ENCODE measurements at regions not wholly inside any gene's neighbourhood (a gene's known extent, or its start where the extent isn't known, plus 50 kb on each side); places are given as distances from the start of the nearest gene placed in this dataset.

GRCh38 chr22:27212617-27213177 lies 555.3 kb downstream of the MIAT start:
- no peak for DNase-seq

GRCh38 chr22:27213294-27213693 lies 555.9 kb downstream of the MIAT start:
- DNase-seq: no peak

- DNase-seq: no peak
Measured at GRCh38 chr22:27213766-27214581, 556.6 kb downstream of the MIAT start.

GRCh38 chr22:27214691-27215090 lies 557.3 kb downstream of the MIAT start:
- DNase-seq: no peak

GRCh38 chr22:27215871-27216270 lies 558.5 kb downstream of the MIAT start:
- DNase-seq: no peak

- DNase-seq: no peak
Measured at GRCh38 chr22:27216444-27216843, 559.1 kb downstream of the MIAT start.

GRCh38 chr22:27217154-27217553 lies 559.8 kb downstream of the MIAT start:
- no peak for DNase-seq

- DNase-seq: no peak
Measured at GRCh38 chr22:27218012-27218920, 560.9 kb downstream of the MIAT start.

- no peak for DNase-seq
Measured at GRCh38 chr22:27219036-27219435, 561.6 kb downstream of the MIAT start.

GRCh38 chr22:27220339-27220738 lies 563.0 kb downstream of the MIAT start:
- no peak for DNase-seq

- no peak for DNase-seq
Measured at GRCh38 chr22:27222178-27222577, 564.8 kb downstream of the MIAT start.

GRCh38 chr22:27223317-27224177 lies 566.2 kb downstream of the MIAT start:
- DNase-seq: no peak

GRCh38 chr22:27224485-27225374 lies 567.3 kb downstream of the MIAT start:
- no peak for DNase-seq

GRCh38 chr22:27226666-27227065 lies 569.3 kb downstream of the MIAT start:
- DNase-seq: no peak

GRCh38 chr22:27228771-27229170 lies 571.4 kb downstream of the MIAT start:
- no peak for DNase-seq

GRCh38 chr22:27230189-27230588 lies 571.4 kb downstream of the MN1 start:
- no peak for DNase-seq

GRCh38 chr22:27231266-27231665 lies 570.3 kb downstream of the MN1 start:
- DNase-seq: no peak

- no peak for DNase-seq
Measured at GRCh38 chr22:27232077-27232476, 569.5 kb downstream of the MN1 start.

- no peak for DNase-seq
Measured at GRCh38 chr22:27237080-27237741, 564.3 kb downstream of the MN1 start.

- DNase-seq: no peak
Measured at GRCh38 chr22:27238935-27239510, 562.5 kb downstream of the MN1 start.

GRCh38 chr22:27239520-27239919 lies 562.0 kb downstream of the MN1 start:
- no peak for DNase-seq

Measured in stimulated activated naive CD4-positive, alpha-beta T cell treated with Interleukin-2 at 50 U/mL for 16 hours (primary cell).